Neuron (in vitro differentiated cells): ENCODE measurements at regions not wholly inside any gene's neighbourhood (a gene's known extent, or its start where the extent isn't known, plus 50 kb on each side); places are given as distances from the start of the nearest gene placed in this dataset.
"Not testable (repeated sequence)": the region's sequence is repeated elsewhere in the genome, so short reads cannot be mapped to it uniquely, and the experiment has no call there.

ENCODE experiments used
- H2AFZ ChIP-seq: one replicate; pipeline ENCODE4 v1.6.1; 2013; ENCODE audit warnings: low read depth, mild to moderate bottlenecking, inconsistent platforms, low read length, moderate library complexity
- H3K27me3 ChIP-seq: one replicate; pipeline ENCODE4 v1.6.1; 2013; ENCODE audit warnings: low read length; ENCODE audit not compliant: insufficient read depth
- H3K36me3 ChIP-seq: one replicate; pipeline ENCODE4 v1.6.1; 2013; ENCODE audit warnings: low read length; ENCODE audit not compliant: insufficient read depth
- H3K4me1 ChIP-seq: one replicate; pipeline ENCODE4 v1.6.1; 2013; ENCODE audit warnings: low read length; ENCODE audit not compliant: insufficient read depth
- H3K4me3 ChIP-seq: 2 replicates; pipeline ENCODE4 v1.5.1; 2013; ENCODE audit warnings: mild to moderate bottlenecking, low read length, moderate library complexity
- H3K9me3 ChIP-seq: one replicate; pipeline ENCODE4 v1.6.1; 2013; ENCODE audit warnings: low read length

DNA sequence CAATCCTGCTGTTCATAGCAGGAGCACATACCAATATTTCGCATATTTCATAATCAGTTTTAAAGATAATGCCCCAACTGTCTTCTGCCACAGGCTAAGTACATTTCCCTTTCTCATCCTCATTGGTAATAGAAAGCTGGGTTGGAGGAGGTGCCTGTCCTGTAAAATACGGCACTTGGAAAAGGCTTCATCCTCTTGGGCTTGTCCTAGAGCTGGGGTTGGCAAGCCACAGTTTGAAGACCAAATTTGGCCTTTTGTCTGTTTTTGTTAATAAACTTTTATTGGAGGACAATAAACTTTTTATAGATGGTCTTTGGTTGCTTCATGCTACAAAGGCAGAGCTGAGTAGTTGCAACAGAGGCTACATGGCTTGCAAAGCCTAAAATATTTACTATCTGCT, 997.8 kb upstream of the CDH18 start:
- no peaks in the 10 kb centered on the region for H3K36me3 ChIP-seq

DNA sequence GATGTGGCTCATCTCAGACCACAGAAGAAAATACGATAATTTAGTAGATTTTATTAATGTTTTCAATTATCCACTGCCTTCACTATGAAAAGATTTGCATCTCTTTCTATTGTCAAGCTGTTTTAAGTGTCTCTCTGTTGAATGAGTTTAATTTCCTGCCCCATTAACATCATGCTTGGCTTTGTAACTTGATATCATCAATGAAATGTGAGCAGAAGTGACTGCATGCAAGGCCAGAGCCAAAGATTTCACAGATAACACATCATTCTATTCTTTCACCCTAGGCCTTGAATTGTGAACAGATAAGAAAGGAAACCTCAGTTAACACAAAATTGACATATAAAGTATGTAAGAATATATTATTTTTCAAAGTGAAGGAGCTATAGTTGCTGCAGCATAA, 986.4 kb upstream of the CDH18 start:
- Histone ChIP-seq H2AFZ (no peak overlapping the region), H3K4me1 (no peaks in the 10 kb centered on the region), H3K9me3 (no peaks in the 10 kb centered on the region), H3K4me3 (no peak overlapping the region), H3K36me3 (no peaks in the 10 kb centered on the region), H3K27me3 (no peaks in the 10 kb centered on the region)

More for the DNA sequence above, 997.8 kb upstream of the CDH18 start:
- H2AFZ ChIP-seq, result no peak overlapping the region
- no peaks in the 10 kb centered on the region for H3K4me1 ChIP-seq
- H3K4me3 ChIP-seq, result no peak overlapping the region
- H3K9me3 ChIP-seq, result no peaks in the 10 kb centered on the region
- H3K27me3 ChIP-seq, result no peaks in the 10 kb centered on the region

DNA sequence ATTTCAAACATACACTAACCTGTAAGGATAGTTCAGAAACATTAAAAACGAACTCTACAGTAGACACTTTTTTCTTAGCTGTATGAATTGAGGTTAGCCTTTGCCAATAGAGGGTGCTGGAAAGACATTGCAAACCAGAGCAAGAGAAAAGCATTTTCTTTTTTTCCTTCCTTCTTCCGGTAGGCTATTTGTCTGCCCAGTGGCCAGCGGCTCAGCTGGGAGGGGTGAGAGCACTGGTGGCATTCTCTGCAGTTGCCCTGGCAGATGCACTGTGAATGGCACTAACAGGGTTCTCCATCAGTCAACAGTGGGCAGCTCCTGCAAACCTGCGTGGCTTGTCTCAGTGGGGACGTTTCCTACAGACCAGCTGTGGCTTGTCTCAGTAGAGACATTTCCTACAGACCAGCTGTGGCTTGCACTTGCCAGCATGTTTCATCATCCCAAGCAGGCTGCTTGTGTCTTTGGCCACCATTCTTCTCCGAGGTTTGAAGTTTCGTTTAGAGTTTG, 984.5 kb upstream of the CDH18 start:
- H3K9me3 ChIP-seq, result no peaks in the 10 kb centered on the region
- no peaks in the 10 kb centered on the region for H3K27me3 ChIP-seq
- H3K4me1 ChIP-seq, result no peaks in the 10 kb centered on the region
- H2AFZ ChIP-seq, result peak overlapping the region; percentile 4
- no peaks in the 10 kb centered on the region for H3K36me3 ChIP-seq
- H3K4me3 ChIP-seq, result no peak overlapping the region

DNA sequence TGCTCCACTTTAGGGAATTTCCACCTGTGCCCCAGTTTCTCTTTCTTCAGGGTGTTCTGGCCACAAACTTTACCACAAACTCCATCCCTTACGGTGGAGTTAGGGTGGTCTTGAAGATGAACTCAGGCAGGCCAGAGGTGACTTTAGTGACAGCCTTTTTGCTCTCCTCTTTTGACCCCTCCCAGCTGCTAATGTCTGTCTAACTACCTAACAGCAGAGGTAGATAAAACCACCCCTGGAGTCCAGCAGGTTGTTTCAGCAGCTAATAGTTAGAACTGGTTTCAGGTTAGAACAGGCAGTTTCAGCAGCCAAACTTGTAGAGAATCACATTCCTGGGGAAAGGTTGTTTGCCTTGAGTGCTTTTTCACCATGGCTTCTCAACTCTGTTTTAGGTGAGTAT, 971.3 kb upstream of the CDH18 start:
- no peak overlapping the region for H2AFZ ChIP-seq
- H3K4me3 ChIP-seq, result no peak overlapping the region
- no peaks in the 10 kb centered on the region for H3K9me3 ChIP-seq
- H3K4me1 ChIP-seq, result no peaks in the 10 kb centered on the region
- H3K27me3 ChIP-seq, result no peaks in the 10 kb centered on the region
- H3K36me3 ChIP-seq, result no peaks in the 10 kb centered on the region

DNA sequence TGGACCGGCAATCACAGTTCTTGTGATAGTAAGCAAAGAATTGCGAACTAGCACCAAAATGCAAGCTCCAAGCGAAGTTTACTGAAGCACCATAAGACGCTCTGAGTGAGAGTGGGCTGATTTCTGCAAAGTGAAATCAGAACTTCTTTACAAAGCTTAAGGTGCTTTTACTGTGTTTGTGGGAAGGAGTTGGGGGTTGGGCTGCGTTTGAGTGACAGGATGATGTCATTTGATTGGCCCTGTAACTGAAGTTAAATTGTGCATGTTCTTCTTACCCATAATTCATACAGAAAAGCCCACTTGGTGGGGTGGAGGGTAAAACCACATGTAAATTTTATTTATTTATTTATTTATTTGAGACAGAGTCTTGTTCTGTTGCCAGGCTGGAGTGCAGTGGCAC, 970.6 kb upstream of the CDH18 start:
- Histone ChIP-seq H3K27me3 (no peaks in the 10 kb centered on the region), H3K4me1 (no peaks in the 10 kb centered on the region), H3K36me3 (no peaks in the 10 kb centered on the region), H3K4me3 (no peak overlapping the region), H3K9me3 (no peaks in the 10 kb centered on the region), H2AFZ (no peak overlapping the region)

DNA sequence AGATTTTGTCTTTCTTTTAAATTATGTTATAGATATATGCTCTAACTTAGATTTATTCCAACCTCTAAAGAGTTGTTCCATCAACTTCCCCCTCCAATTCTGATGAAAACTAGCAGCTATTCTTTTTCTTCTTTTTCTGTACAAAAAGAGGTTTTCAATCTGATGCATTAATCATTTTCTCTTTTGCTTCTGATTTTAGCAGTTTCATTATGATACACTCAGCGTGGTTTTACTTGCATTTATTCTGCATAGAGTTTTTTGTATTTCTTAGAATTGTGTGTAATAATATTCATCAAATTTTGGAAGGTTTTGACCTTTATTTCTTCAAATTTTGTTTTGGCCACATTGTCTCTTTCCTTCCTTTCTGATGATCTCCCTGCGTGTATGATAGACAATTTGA, 968.1 kb upstream of the CDH18 start:
- Histone ChIP-seq H3K36me3 (no peaks in the 10 kb centered on the region), H3K4me1 (no peaks in the 10 kb centered on the region), H3K9me3 (no peaks in the 10 kb centered on the region), H3K27me3 (no peaks in the 10 kb centered on the region), H2AFZ (no peak overlapping the region), H3K4me3 (no peak overlapping the region)

DNA sequence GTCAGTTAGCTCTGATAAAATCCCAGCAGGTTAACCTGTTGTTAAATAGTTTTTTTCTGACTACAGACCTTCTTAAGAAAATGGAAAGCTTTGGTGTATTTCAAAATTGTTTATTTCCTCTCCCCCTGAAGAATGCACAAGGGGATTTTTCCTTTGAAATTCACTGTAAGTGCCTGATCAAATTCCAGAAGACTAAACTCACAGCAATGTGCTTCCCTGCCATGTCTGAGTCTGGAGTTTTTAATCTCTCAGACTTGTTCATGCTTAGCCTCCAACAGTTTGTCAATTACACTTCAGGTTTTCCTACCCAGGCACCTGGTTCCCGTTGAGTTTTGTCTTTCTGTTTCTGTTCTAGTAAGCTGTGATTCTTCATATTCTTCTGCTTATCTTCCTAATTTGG, 961.6 kb upstream of the CDH18 start:
- Histone ChIP-seq H3K9me3 (no peaks in the 10 kb centered on the region), H3K4me1 (no peaks in the 10 kb centered on the region), H3K4me3 (no peak overlapping the region), H2AFZ (no peak overlapping the region), H3K36me3 (no peaks in the 10 kb centered on the region), H3K27me3 (no peaks in the 10 kb centered on the region)

DNA sequence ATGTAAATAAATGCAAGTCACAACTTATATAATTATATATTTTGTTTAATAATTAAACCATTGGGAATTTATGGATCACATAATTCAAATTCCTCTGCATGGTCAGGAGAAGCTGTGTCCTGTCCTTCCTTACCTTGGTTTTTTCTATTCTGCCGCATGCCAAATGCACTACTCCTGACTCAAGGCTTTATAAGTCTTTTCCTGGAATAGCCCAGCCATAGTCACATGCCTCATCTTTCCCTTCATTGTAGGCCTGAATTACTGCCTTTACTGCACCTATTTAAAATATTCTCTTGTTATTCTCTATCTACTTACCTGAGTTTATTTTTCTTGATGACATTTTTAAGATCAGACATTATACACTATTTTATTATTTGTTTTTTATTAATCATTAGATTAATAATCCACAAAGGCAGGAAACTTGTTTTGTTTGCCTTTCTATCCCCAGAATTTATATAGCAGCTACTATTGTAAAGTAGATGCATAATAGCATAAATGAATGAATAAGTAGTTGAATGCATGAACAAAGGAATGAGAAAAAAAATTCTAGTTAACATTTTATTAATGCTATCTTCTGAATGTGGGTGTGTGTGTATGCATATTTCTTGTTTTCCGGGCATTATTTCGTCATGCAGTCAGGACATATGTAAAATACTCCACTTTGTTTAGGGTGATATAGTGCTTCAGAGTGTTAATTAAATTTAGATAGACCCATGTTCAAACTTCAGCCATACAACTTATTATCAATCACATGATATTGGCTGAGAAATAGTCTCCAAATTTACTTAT, 955.4 kb upstream of the CDH18 start:
- not testable (repeated sequence) for H3K9me3 ChIP-seq, H2AFZ ChIP-seq, H3K4me3 ChIP-seq, H3K4me1 ChIP-seq, H3K27me3 ChIP-seq, H3K36me3 ChIP-seq

DNA sequence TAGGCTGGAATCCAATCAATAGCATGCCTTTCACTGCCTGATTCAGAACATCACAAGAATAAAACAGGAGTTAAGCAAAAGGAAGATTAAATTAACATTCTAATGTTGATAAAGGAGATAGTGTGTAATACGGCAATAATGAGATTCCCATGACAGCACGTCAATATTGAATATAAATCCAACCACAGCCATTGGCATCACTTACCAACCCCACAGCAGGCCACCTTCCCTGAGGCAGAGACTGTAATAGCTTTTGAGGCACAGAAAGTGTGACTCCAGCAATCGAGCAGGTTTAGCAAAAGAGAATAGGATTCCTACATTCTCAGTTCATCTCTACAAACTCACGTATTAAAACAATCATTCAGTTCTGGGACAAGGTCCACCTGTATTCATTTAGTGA, 954.6 kb upstream of the CDH18 start:
- not testable (repeated sequence) for H2AFZ ChIP-seq, H3K4me1 ChIP-seq, H3K4me3 ChIP-seq, H3K9me3 ChIP-seq, H3K36me3 ChIP-seq, H3K27me3 ChIP-seq

DNA sequence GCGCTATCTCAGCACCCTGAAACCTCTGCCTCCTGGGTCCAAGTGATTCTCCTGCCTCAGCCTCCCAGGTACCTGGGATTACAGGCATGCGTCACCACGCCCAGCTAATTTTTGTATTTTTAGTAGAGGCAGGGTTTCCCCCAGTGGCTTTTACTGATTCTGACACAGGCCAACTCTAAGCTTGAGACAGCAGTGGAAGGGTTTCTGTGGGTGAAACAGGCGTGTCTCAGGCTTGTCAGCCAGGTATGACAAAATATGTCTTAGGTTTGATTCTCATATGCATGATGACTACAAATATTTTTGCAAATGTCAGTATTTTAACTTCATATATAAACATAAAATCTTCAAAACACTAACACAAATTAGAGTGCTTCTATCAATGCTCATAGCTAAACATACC, 952.8 kb upstream of the CDH18 start:
- not testable (repeated sequence) for H2AFZ ChIP-seq, H3K4me3 ChIP-seq, H3K9me3 ChIP-seq, H3K27me3 ChIP-seq, H3K36me3 ChIP-seq, H3K4me1 ChIP-seq

DNA sequence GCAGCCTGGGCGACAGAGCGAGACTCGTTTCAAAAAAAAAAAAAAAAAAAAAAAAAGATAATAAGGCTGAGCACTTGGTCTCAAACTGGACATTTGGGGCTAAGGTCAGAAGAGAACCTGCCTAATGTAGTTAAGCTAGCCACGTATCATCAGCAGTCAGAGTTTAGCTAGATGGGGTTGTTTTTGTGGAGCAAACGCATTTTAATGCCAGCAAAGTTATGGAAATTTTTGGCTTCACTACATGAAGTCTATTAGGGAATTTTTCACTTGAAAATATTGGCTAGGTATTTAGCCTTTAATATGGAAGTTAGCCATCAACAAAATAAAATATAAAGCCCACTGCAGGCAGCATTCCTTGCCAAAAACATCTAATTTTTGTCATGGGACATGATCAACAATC, 902.9 kb upstream of the CDH18 start:
- H3K36me3 ChIP-seq, H2AFZ ChIP-seq: not testable (repeated sequence)

DNA sequence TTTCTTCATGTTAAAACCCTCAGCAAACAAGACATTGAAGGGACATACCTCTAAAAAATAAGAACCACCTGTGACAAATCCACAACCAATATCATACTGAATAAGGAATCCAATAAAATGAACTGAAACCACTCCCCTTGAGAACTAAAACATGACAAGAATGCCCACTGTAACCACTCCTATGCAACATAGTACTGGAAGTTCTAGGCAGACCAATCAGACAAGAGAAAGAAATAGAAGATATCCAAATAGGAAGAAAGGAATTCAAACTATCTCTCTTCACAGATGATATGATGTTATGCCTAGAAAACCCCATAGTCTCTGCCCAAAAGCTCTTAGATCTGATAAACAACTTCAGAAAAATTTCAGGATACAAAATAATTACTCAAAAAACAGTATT, 887.7 kb upstream of the CDH18 start:
- not testable (repeated sequence) for H3K4me1 ChIP-seq, H3K4me3 ChIP-seq

More for the DNA sequence above, 902.9 kb upstream of the CDH18 start:
- not testable (repeated sequence) for H3K4me1 ChIP-seq, H3K9me3 ChIP-seq, H3K4me3 ChIP-seq, H3K27me3 ChIP-seq

DNA sequence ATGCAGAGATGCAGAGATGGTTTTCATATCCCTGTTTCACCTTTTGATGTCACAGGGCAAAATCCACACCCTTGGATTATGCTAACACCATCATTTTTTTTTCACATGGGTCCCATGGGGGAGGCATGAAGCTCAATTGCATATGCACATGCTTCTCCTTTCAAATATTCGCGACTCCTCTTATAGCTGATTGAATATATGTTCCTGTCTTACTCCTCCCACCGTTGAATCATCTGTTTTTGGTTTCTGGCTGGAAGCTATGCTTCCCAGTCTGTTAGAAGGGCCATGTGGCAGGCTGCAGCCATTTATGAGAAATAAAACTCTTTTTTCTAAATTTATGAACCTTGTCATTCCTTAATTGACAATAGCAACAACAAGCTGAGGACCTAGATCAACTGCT, 877.9 kb upstream of the CDH18 start:
- not testable (repeated sequence) for H2AFZ ChIP-seq, H3K4me3 ChIP-seq, H3K9me3 ChIP-seq, H3K36me3 ChIP-seq, H3K4me1 ChIP-seq, H3K27me3 ChIP-seq

More for the DNA sequence above, 887.7 kb upstream of the CDH18 start:
- not testable (repeated sequence) for H3K36me3 ChIP-seq, H3K9me3 ChIP-seq, H2AFZ ChIP-seq, H3K27me3 ChIP-seq

DNA sequence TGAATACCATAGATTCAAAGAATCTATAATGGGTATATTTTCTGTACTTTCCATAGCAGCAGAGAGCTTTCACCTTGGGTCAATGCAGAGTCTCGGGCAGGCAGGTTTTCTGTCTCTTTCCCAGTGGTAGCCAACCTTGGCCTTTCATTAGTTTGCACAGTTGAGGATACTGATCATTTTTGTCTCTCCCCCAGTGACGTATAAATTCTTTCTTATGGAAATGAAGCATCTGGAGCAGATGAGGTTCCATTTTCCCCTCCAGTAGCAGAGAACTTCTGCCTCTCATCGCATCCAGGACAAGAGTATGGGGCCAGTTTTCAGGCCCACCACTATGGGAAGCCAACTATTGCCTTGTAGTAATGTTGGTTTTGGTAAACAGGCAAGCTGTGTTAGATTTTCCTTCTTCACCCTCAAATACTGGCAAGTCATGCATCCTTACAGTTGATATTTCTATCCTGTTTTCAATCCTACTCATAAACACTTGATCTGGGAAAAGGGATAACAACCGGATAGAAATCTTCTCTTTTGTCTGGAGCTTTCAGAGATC, 845.2 kb upstream of the CDH18 start:
- H3K4me3 ChIP-seq, result no peak overlapping the region
- no peaks in the 10 kb centered on the region for H3K27me3 ChIP-seq
- H3K36me3 ChIP-seq, result no peaks in the 10 kb centered on the region
- no peaks in the 10 kb centered on the region for H3K9me3 ChIP-seq
- H3K4me1 ChIP-seq, result no peaks in the 10 kb centered on the region
- H2AFZ ChIP-seq, result no peak overlapping the region
